ENCODE measurements at regions not wholly inside any gene's neighbourhood (a gene's known extent, or its start where the extent isn't known, plus 50 kb on each side); places are given as distances from the start of the nearest gene placed in this dataset.
"Not testable (repeated sequence)": the region's sequence is repeated elsewhere in the genome, so short reads cannot be mapped to it uniquely, and the experiment has no call there.

- no peak for DNase-seq
- 66 to 78% methylated on average over 1 of the region's 1 CpG for WGBS, 2 donors
- Histone ChIP-seq H3K27me3 (no peaks in the 10 kb centered on the region), H3K4me1 (peaks cover 0 to 5% (median 2%) of the 10 kb centered on the region in 9 donors), H3K4me3 (no peak overlapping the region), H3K36me3 (no peaks in the 10 kb centered on the region), H3K27ac (no peak overlapping the region), H3K9me3 (no peaks in the 10 kb centered on the region)
- no peak for TF ChIP-seq CTCF (IDR thresholded peaks at IDR 0.05)
- intact Hi-C loops (cut with DNase I), result no loop called here
- ATAC-seq, result peak in 2 of 8 donors; percentile 49 to 55
Observed at GRCh38 chr2:41199334-41199733, 747.4 kb upstream of the SLC8A1 start.

GRCh38 chr2:41204315-41204714 lies 752.4 kb upstream of the SLC8A1 start:
- no peak for ATAC-seq
- DNase-seq, result no peak
- WGBS, 2 donors, result 60 to 66% methylated on average over 3 of the region's 3 CpGs

GRCh38 chr2:41206004-41206403 lies 754.1 kb upstream of the SLC8A1 start:
- Histone ChIP-seq H3K9me3 (peaks cover 0 to 5% (median 0%) of the 10 kb centered on the region in 11 donors), H3K27ac (peak overlapping the region in 1 of 10 donors; percentile 21), H3K36me3 (no peaks in the 10 kb centered on the region), H3K4me1 (peaks cover 0 to 5% (median 0%) of the 10 kb centered on the region in 9 donors), H3K27me3 (no peaks in the 10 kb centered on the region), H3K4me3 (no peak overlapping the region)
- WGBS, 2 donors, result 43 to 56% methylated on average over 1 of the region's 1 CpG
- ATAC-seq, result peak; percentile 31 to 95 (median 70)
- intact Hi-C loops (cut with DNase I), result no loop called here
- peak in 1 of 2 donors; percentile 26 for DNase-seq
- TF ChIP-seq CTCF (IDR thresholded peaks at IDR 0.05), result no peak

More at GRCh38 chr2:41204315-41204714, 752.4 kb upstream of the SLC8A1 start:
- Histone ChIP-seq H3K36me3 (no peaks in the 10 kb centered on the region), H3K4me3 (no peak overlapping the region), H3K9me3 (peaks cover 0 to 2% (median 0%) of the 10 kb centered on the region in 11 donors), H3K27ac (no peak overlapping the region), H3K4me1 (peaks cover 0 to 5% (median 0%) of the 10 kb centered on the region in 9 donors), H3K27me3 (no peaks in the 10 kb centered on the region)
- intact Hi-C loops (cut with DNase I), result no loop called here
- TF ChIP-seq CTCF (IDR thresholded peaks at IDR 0.05), result no peak

GRCh38 chr2:41207578-41207977 lies 755.7 kb upstream of the SLC8A1 start:
- H3K9me3 ChIP-seq, result peaks cover 0 to 5% (median 0%) of the 10 kb centered on the region in 11 donors
- TF ChIP-seq CTCF (IDR thresholded peaks at IDR 0.05), result no peak
- H3K27ac ChIP-seq, result no peak overlapping the region
- ATAC-seq (no peak), DNase-seq (no peak)
- H3K27me3 ChIP-seq, result no peaks in the 10 kb centered on the region
- H3K36me3 ChIP-seq, result no peaks in the 10 kb centered on the region
- peaks cover 0 to 5% (median 0%) of the 10 kb centered on the region in 9 donors for H3K4me1 ChIP-seq
- 91 to 92% methylated on average over 2 of the region's 2 CpGs for WGBS, 2 donors
- intact Hi-C loops (cut with DNase I), result no loop called here
- no peak overlapping the region for H3K4me3 ChIP-seq

- H3K4me3 ChIP-seq; H3K4me1 ChIP-seq; H3K27ac ChIP-seq; H3K27me3 ChIP-seq; H3K36me3 ChIP-seq; ATAC-seq; DNase-seq; intact Hi-C loops (cut with DNase I); H3K9me3 ChIP-seq: not testable (repeated sequence)
- WGBS, 2 donors, result 57 to 60% methylated on average over 4 of the region's 4 CpGs
Observed at GRCh38 chr2:41210030-41210429, 758.1 kb upstream of the SLC8A1 start.

All from heart right ventricle (tissue), 16 donors.